Neutrophil (primary cell): ENCODE measurements at regions not wholly inside any gene's neighbourhood (a gene's known extent, or its start where the extent isn't known, plus 50 kb on each side); places are given as distances from the start of the nearest gene placed in this dataset.

Source experiments
- H3K27ac ChIP-seq: fragments of 200-600 bp; sonication (generic); 2 replicates; pipeline ENCODE4 v1.5.1; 2016; ENCODE audit warnings: mild to moderate bottlenecking, moderate library complexity
- H3K27me3 ChIP-seq: fragments of 200-600 bp; sonication (generic); 2 replicates; pipeline ENCODE4 v1.6.0; 2016; ENCODE audit warnings: mild to moderate bottlenecking
- H3K36me3 ChIP-seq: fragments of 200-600 bp; sonication (generic); 2 replicates; pipeline ENCODE4 v1.5.1; 2017
- H3K4me1 ChIP-seq, 2 experiments: fragments of 200-600 bp in 1 of 2; sonication (generic) in 1 of 2; 1 replicate in 1 of 2; 2 replicates in 1 of 2; pipeline versions ENCODE4 v1.5.1 to v1.6.1; 2013 to 2016; ENCODE audit warnings: low read depth in 1 of 2, low read length in 1 of 2, mild to moderate bottlenecking in 1 of 2, moderate library complexity in 1 of 2; ENCODE audit not compliant: control insufficient read depth in 1 of 2, insufficient read depth in 1 of 2
- H3K4me3 ChIP-seq, 2 experiments: fragments of 200-600 bp in 1 of 2; sonication (generic) in 1 of 2; 1 replicate in 1 of 2; 2 replicates in 1 of 2; pipeline ENCODE4 v1.5.1; 2013 to 2016; ENCODE audit warnings: low read depth in 1 of 2, low read length in 1 of 2, mild to moderate bottlenecking in 1 of 2, moderate library complexity in 1 of 2
- H3K9me3 ChIP-seq: fragments of 200-600 bp; sonication (generic); 2 replicates; pipeline ENCODE4 v1.5.1; 2016
- CTCF ChIP-seq: fragments of 200-600 bp; sonication (generic); IDR thresholded peaks from 2 replicates; pipeline ENCODE4 v1.5.1; 2016; ENCODE audit warnings: antibody characterized with exemption

GRCh38 chr18:56505971-56506370 lies 132.4 kb downstream of the TXNL1 start:
- Histone ChIP-seq H3K27ac (no peak overlapping the region), H3K36me3 (no peaks in the 10 kb centered on the region), H3K9me3 (no peaks in the 10 kb centered on the region), H3K27me3 (no peaks in the 10 kb centered on the region), H3K4me1 (no peaks in the 10 kb centered on the region), H3K4me3 (no peak overlapping the region)
- no peak for TF ChIP-seq CTCF

DNA sequence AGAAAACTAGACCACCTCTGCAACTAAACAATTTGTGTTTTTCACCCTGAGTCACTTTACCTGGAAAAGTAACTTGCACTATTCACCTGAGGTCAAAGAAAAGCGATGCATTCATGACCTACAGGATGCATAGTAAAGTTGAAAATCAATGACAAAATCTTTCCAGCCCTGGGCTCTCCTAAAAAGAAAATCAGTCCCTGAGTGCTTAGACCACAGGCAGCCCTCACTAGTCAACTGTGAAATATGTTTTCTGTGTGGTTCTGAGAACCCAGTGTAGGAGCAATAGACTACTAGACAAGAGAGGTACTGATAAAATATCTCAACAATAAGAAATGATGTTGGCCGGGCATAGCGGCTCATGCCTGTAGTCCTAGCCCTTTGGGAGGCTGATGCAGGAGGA lies 133.1 kb downstream of the TXNL1 start:
- H3K4me1 ChIP-seq = no peaks in the 10 kb centered on the region
- no peaks in the 10 kb centered on the region for H3K9me3 ChIP-seq
- no peak for TF ChIP-seq CTCF
- H3K27ac ChIP-seq = no peak overlapping the region
- no peaks in the 10 kb centered on the region for H3K36me3 ChIP-seq
- no peak overlapping the region for H3K4me3 ChIP-seq
- H3K27me3 ChIP-seq = no peaks in the 10 kb centered on the region

DNA sequence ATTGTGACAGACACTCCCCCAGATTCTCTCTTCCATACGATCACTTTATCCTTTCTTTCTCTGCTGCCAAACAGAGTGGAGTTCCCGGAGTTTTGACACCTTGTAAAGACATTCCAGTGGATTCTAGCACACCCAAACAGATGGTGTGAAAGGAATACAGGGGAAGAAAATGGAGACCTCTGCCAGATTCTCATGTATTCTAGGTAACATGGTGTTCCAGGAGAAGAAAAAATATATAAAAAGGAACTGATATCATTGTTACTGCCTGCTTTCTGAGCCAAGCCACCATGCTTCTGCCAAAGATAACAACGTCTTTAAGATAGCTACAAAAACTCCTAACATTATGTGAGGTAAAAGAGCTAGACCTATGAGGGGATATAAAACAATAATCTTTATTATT lies 136.5 kb downstream of the TXNL1 start:
- Histone ChIP-seq H3K9me3 (no peaks in the 10 kb centered on the region), H3K4me1 (no peaks in the 10 kb centered on the region), H3K4me3 (no peak overlapping the region), H3K27me3 (no peaks in the 10 kb centered on the region), H3K36me3 (no peaks in the 10 kb centered on the region), H3K27ac (no peak overlapping the region)
- no peak for TF ChIP-seq CTCF

DNA sequence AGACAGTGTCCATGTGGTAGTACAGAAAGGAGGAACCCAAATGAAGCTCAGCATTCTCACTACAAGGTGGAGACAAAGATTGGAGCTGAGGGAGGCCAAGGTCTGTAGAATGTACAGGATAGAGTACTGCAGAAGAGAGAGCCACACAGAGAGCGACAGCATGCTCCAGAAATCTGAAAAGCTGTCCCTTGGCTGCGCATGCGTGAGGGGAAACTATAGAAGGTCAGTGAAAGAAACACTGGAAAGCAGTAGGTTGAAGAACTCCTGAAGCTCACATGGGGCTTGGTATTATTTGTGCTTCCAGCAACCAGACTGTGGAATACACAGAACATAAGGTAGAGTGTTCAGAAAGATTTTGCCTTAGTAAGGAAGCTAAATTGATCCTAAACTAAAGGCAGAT lies 142.5 kb downstream of the TXNL1 start:
- no peaks in the 10 kb centered on the region for H3K4me1 ChIP-seq
- no peaks in the 10 kb centered on the region for H3K9me3 ChIP-seq
- H3K27me3 ChIP-seq = no peaks in the 10 kb centered on the region
- no peak for TF ChIP-seq CTCF
- no peak overlapping the region for H3K4me3 ChIP-seq
- H3K27ac ChIP-seq = no peak overlapping the region
- H3K36me3 ChIP-seq = no peaks in the 10 kb centered on the region

- no peak overlapping the region for H3K4me3 ChIP-seq
- TF ChIP-seq CTCF = no peak
- no peaks in the 10 kb centered on the region for H3K27me3 ChIP-seq
- H3K4me1 ChIP-seq = no peaks in the 10 kb centered on the region
- H3K36me3 ChIP-seq = no peaks in the 10 kb centered on the region
- no peaks in the 10 kb centered on the region for H3K9me3 ChIP-seq
- H3K27ac ChIP-seq = no peak overlapping the region
Measured at GRCh38 chr18:56493531-56493930, 144.9 kb downstream of the TXNL1 start.

- Histone ChIP-seq H3K27me3 (no peaks in the 10 kb centered on the region), H3K27ac (no peak overlapping the region), H3K4me1 (no peaks in the 10 kb centered on the region), H3K9me3 (no peaks in the 10 kb centered on the region), H3K4me3 (no peak overlapping the region), H3K36me3 (no peaks in the 10 kb centered on the region)
- TF ChIP-seq CTCF = no peak
Measured at GRCh38 chr18:56492136-56492535, 146.3 kb downstream of the TXNL1 start.
